ENCODE measurements at regions not wholly inside any gene's neighbourhood (a gene's known extent, or its start where the extent isn't known, plus 50 kb on each side); places are given as distances from the start of the nearest gene placed in this dataset.

GRCh38 chr2:19288291-19288690 is 70.1 kb downstream of the OSR1 start:
- Histone ChIP-seq H3K27me3 (no peaks in the 10 kb centered on the region), H3K9me3 (no peaks in the 10 kb centered on the region), H3K4me3 (ENCODE audit: low read depth, low read length) (no peak overlapping the region), H3K4me1 (no peaks in the 10 kb centered on the region), H3K36me3 (no peaks in the 10 kb centered on the region)
- DNase-seq, result no peak
- TF ChIP-seq, protein P1, sequence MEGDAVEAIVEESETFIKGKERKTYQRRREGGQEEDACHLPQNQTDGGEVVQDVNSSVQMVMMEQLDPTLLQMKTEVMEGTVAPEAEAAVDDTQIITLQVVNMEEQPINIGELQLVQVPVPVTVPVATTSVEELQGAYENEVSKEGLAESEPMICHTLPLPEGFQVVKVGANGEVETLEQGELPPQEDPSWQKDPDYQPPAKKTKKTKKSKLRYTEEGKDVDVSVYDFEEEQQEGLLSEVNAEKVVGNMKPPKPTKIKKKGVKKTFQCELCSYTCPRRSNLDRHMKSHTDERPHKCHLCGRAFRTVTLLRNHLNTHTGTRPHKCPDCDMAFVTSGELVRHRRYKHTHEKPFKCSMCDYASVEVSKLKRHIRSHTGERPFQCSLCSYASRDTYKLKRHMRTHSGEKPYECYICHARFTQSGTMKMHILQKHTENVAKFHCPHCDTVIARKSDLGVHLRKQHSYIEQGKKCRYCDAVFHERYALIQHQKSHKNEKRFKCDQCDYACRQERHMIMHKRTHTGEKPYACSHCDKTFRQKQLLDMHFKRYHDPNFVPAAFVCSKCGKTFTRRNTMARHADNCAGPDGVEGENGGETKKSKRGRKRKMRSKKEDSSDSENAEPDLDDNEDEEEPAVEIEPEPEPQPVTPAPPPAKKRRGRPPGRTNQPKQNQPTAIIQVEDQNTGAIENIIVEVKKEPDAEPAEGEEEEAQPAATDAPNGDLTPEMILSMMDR (IDR thresholded peaks at IDR 0.05; ENCODE audit: low read depth, low read length), result no peak

DNA sequence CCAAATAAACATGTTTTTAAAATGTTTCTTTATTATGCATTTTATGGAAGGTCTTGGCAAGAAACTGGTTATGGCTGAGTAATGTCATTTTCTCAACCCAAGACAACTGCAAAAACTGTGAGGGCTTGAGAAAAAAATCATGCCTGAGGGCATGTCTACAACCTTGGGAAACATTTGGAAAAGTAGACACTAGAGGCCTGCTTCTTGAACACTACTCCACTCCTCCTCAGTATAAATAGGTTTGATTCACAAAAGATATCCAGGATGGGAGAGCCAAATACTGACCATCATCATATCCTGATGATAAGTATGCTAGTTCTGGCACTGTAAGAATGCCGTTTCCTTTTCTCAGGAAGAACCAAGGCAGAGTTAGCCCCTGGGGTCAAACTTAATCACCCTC is 71.1 kb downstream of the OSR1 start:
- TF ChIP-seq, protein P1 (IDR thresholded peaks at IDR 0.05; ENCODE audit: low read depth, low read length), result no peak
- Histone ChIP-seq H3K4me3 (ENCODE audit: low read depth, low read length) (no peak overlapping the region), H3K36me3 (no peaks in the 10 kb centered on the region), H3K27me3 (no peaks in the 10 kb centered on the region), H3K9me3 (no peaks in the 10 kb centered on the region), H3K4me1 (no peaks in the 10 kb centered on the region)
- DNase-seq, result no peak

DNA sequence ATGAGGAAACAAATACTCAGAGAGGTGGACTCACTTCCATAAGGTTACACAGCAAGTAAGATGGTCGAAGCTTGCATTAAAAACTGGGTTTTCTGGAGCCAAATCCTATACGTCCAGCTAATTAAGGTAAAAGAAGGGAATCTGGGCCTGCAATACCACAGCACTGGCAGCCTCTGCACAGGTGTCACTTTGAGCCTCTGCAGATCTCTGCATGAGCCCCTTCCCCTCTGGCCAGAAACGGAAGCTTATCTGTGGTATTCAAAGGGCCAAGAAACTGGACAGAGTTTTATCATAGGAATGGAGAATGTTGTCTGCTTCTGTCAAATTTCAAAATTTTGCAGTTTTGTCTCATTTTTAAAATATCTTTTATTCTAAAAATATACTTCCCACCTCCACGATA is 76.1 kb downstream of the OSR1 start:
- Histone ChIP-seq H3K4me1 (no peaks in the 10 kb centered on the region), H3K9me3 (no peaks in the 10 kb centered on the region), H3K36me3 (no peaks in the 10 kb centered on the region), H3K4me3 (ENCODE audit: low read depth, low read length) (no peak overlapping the region), H3K27me3 (no peaks in the 10 kb centered on the region)
- DNase-seq, result no peak
- TF ChIP-seq, protein P1 (IDR thresholded peaks at IDR 0.05; ENCODE audit: low read depth, low read length), result no peak

DNA sequence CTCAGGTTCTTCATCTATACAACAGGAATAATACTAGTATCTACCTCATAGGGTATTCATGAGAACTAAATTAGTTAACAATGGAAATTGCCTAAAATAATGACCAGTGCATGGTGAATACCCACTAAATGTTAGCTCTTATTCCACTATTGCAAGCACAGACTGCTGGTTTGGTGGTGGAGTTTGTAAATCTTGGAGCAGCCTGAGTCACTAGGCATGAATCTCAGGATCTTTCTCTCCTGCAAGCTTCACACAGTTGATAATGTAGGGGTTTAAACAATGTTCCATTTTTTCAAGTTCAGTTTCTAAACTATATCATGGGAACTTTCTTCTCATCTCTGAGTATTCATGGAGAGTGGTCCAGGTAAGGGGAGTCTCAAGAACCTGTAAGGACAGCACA is 84.0 kb downstream of the OSR1 start:
- no peak for DNase-seq
- TF ChIP-seq, protein P1 (IDR thresholded peaks at IDR 0.05; ENCODE audit: low read depth, low read length), result no peak
- Histone ChIP-seq H3K4me3 (ENCODE audit: low read depth, low read length) (no peak overlapping the region), H3K36me3 (no peaks in the 10 kb centered on the region), H3K9me3 (no peaks in the 10 kb centered on the region), H3K4me1 (no peaks in the 10 kb centered on the region), H3K27me3 (no peaks in the 10 kb centered on the region)

- TF ChIP-seq, protein P1 (IDR thresholded peaks at IDR 0.05; ENCODE audit: low read depth, low read length), result no peak
- Histone ChIP-seq H3K9me3 (no peaks in the 10 kb centered on the region), H3K4me1 (no peaks in the 10 kb centered on the region), H3K27me3 (no peaks in the 10 kb centered on the region), H3K36me3 (no peaks in the 10 kb centered on the region), H3K4me3 (ENCODE audit: low read depth, low read length) (no peak overlapping the region)
- no peak for DNase-seq
Measured at GRCh38 chr2:19272941-19273470, 85.4 kb downstream of the OSR1 start.

DNA sequence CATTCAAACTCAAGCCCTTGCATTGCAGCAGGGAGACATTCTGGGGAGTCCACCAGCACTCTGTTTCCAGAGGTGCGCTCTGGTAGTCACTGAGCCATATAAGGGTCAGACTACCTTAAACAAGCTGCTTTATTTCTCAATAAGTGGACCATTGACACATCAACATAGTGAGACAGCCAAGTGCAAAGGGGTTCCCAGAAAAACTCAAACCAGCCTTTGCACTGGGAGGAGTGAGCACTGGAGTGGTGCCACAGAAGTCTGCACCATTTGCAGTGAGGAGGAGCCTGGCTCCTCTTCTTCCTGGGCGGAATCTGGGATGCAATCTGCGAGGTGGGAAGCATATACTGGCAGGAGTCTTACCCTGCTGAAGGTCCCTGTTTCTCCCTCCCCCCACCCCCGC is 86.4 kb downstream of the OSR1 start:
- no peaks in the 10 kb centered on the region for H3K36me3 ChIP-seq
- H3K9me3 ChIP-seq, result no peaks in the 10 kb centered on the region
- DNase-seq, result no peak
- no peaks in the 10 kb centered on the region for H3K27me3 ChIP-seq
- TF ChIP-seq, protein P1 (IDR thresholded peaks at IDR 0.05; ENCODE audit: low read depth, low read length), result no peak
- no peaks in the 10 kb centered on the region for H3K4me1 ChIP-seq
- no peak overlapping the region for H3K4me3 ChIP-seq (ENCODE audit: low read depth, low read length)

Data from BE2C (cell line).